ENCODE measurements at regions not wholly inside any gene's neighbourhood (a gene's known extent, or its start where the extent isn't known, plus 50 kb on each side); places are given as distances from the start of the nearest gene placed in this dataset.
"Not testable (repeated sequence)": the region's sequence is repeated elsewhere in the genome, so short reads cannot be mapped to it uniquely, and the experiment has no call there.

GRCh38 chr15:26287381-26287780, 424.3 kb upstream of the ATP10A start:
- no peak for DNase-seq (ENCODE audit: extremely low spot score)
- Histone ChIP-seq H3K27ac (ENCODE audit: low read depth) (no peak overlapping the region), H3K4me3 (ENCODE audit: low read depth, low read length) (no peak overlapping the region), H3K4me1 (ENCODE audit: insufficient read depth) (no peaks in the 10 kb centered on the region), H3K36me3 (ENCODE audit: insufficient read depth) (no peaks in the 10 kb centered on the region)

- DNase-seq (ENCODE audit: extremely low spot score) = no peak
- no peak overlapping the region for H3K4me3 ChIP-seq (ENCODE audit: low read depth, low read length)
- H3K27ac ChIP-seq (ENCODE audit: low read depth) = no peak overlapping the region
- H3K4me1 ChIP-seq (ENCODE audit: insufficient read depth) = no peaks in the 10 kb centered on the region
- H3K36me3 ChIP-seq (ENCODE audit: insufficient read depth) = no peaks in the 10 kb centered on the region
- WGBS = 86% methylated on average over 1 of the region's 1 CpG
These were observed 417.2 kb upstream of the ATP10A start for GRCh38 chr15:26280281-26280680.

DNA sequence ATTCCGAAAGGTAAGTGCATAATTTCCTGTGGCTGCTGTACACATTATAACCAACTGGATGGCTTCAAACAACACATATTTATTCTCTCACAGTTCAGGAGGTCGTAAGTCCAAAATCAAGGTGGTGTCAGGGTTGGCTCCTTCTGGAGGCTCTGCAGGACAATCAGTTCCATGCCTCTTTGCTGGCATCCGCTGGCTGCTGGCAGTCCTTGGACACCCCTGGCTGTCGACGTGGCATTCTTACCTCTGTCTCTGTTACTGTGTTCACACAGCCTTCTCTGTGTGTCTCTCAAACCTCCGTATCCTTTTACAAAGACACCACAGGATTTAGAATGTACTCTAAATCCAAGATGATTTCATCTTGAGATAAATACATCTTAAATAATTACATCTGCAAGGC, 398.8 kb upstream of the ATP10A start:
- Histone ChIP-seq H3K27ac (ENCODE audit: low read depth) (no peak overlapping the region), H3K4me3 (ENCODE audit: low read depth, low read length) (no peak overlapping the region), H3K36me3 (ENCODE audit: insufficient read depth) (no peaks in the 10 kb centered on the region), H3K4me1 (ENCODE audit: insufficient read depth) (no peaks in the 10 kb centered on the region)
- 64% methylated on average over 6 of the region's 6 CpGs for WGBS
- no peak for DNase-seq (ENCODE audit: extremely low spot score)

DNA sequence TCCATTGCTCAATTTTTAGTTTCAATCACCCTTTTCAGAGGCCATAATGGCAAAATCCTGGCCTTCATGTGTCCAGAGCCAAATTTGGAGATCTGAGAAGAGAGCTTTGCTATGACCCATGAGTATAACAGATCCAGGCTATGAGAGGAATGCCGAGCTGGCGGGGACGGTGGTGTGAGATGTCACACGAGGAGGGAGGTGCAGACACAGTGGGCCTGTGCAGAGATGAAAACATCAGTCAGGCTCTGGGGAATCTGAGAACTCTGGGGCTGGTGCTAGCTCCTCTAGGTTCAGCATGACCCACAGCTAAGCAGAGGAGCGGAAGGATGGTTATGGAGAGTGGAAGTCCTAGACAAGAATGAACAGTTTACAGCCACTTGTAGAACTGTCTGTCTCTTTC, 398.3 kb upstream of the ATP10A start:
- Histone ChIP-seq H3K27ac (ENCODE audit: low read depth) (no peak overlapping the region), H3K4me1 (ENCODE audit: insufficient read depth) (no peaks in the 10 kb centered on the region), H3K4me3 (ENCODE audit: low read depth, low read length) (no peak overlapping the region), H3K36me3 (ENCODE audit: insufficient read depth) (no peaks in the 10 kb centered on the region)
- 49% methylated on average over 5 of the region's 5 CpGs for WGBS
- no peak for DNase-seq (ENCODE audit: extremely low spot score)

GRCh38 chr15:26260517-26261133, 397.5 kb upstream of the ATP10A start:
- WGBS = 39% methylated on average over 17 of the region's 17 CpGs
- H3K27ac ChIP-seq (ENCODE audit: low read depth) = no peak overlapping the region
- H3K4me3 ChIP-seq (ENCODE audit: low read depth, low read length) = no peak overlapping the region
- DNase-seq (ENCODE audit: extremely low spot score) = no peak
- no peaks in the 10 kb centered on the region for H3K36me3 ChIP-seq (ENCODE audit: insufficient read depth)
- no peaks in the 10 kb centered on the region for H3K4me1 ChIP-seq (ENCODE audit: insufficient read depth)

DNA sequence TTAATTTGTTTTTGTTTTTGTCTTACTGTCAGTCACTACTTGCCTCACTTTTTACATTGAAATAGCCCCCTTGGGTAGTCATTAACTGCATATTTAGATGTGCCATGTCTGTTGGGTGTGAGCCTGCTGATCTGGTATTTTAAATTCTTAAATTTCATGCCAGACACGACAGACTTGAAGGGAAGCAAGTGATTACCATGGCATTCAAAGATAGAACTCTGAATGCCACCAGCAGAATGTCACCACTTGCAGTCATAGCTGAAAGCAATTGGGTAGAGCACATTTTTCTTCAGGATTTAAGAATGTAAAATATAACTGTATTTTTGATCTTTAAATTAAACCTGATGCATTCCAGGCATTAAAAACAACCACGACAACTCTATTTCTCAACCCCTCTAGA, 396.5 kb upstream of the ATP10A start:
- H3K4me3 ChIP-seq (ENCODE audit: low read depth, low read length) = no peak overlapping the region
- H3K4me1 ChIP-seq (ENCODE audit: insufficient read depth) = no peaks in the 10 kb centered on the region
- H3K36me3 ChIP-seq (ENCODE audit: insufficient read depth) = no peaks in the 10 kb centered on the region
- no peak for DNase-seq (ENCODE audit: extremely low spot score)
- 64% methylated on average over 2 of the region's 2 CpGs for WGBS
- no peak overlapping the region for H3K27ac ChIP-seq (ENCODE audit: low read depth)

DNA sequence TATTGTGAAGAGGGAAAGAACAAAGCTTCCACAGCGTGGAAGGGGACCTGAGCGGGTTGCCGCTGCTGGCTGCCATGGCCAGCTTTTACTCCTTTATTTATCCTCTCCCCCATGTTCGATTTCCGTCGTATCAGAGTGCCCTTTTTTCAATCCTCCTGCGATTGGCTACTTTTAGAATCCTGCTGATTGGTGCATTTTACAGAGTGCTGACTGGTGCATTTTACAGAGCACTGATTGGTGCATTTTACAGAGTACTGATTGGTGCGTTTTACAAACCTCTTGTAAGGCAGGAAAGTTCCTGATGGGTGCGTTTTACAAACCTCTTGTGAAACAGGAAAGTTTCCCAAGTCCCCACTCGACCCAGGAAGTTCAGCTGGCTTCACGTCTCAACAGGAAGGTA, 381.7 kb upstream of the ATP10A start:
- WGBS = 84% methylated on average over 11 of the region's 11 CpGs
- H3K36me3 ChIP-seq (ENCODE audit: insufficient read depth); H3K27ac ChIP-seq (ENCODE audit: low read depth): not testable (repeated sequence)

GRCh38 chr15:26243382-26243781, 380.3 kb upstream of the ATP10A start:
- 82% methylated on average over 1 of the region's 1 CpG for WGBS
- DNase-seq (ENCODE audit: extremely low spot score) = no peak
- H3K36me3 ChIP-seq (ENCODE audit: insufficient read depth) = no peaks in the 10 kb centered on the region
- H3K27ac ChIP-seq (ENCODE audit: low read depth) = no peak overlapping the region
- H3K4me1 ChIP-seq (ENCODE audit: insufficient read depth) = no peaks in the 10 kb centered on the region
- H3K4me3 ChIP-seq (ENCODE audit: low read depth, low read length) = no peak overlapping the region

More for the DNA sequence above, 381.7 kb upstream of the ATP10A start:
- H3K4me1 ChIP-seq (ENCODE audit: insufficient read depth); DNase-seq (ENCODE audit: extremely low spot score); H3K4me3 ChIP-seq (ENCODE audit: low read depth, low read length): not testable (repeated sequence)

GRCh38 chr15:26242565-26243071, 379.5 kb upstream of the ATP10A start:
- Histone ChIP-seq H3K27ac (ENCODE audit: low read depth) (no peak overlapping the region), H3K4me1 (ENCODE audit: insufficient read depth) (no peaks in the 10 kb centered on the region), H3K36me3 (ENCODE audit: insufficient read depth) (no peaks in the 10 kb centered on the region), H3K4me3 (ENCODE audit: low read depth, low read length) (no peak overlapping the region)
- DNase-seq (ENCODE audit: extremely low spot score) = no peak
- 73% methylated on average over 9 of the region's 9 CpGs for WGBS

- H3K27ac ChIP-seq (ENCODE audit: low read depth) = no peak overlapping the region
- H3K36me3 ChIP-seq (ENCODE audit: insufficient read depth) = no peaks in the 10 kb centered on the region
- H3K4me3 ChIP-seq (ENCODE audit: low read depth, low read length) = no peak overlapping the region
- no peaks in the 10 kb centered on the region for H3K4me1 ChIP-seq (ENCODE audit: insufficient read depth)
- DNase-seq (ENCODE audit: extremely low spot score) = no peak
- WGBS = 31% methylated on average over 3 of the region's 3 CpGs
These were observed 372.7 kb upstream of the ATP10A start for GRCh38 chr15:26235864-26236263.

DNA sequence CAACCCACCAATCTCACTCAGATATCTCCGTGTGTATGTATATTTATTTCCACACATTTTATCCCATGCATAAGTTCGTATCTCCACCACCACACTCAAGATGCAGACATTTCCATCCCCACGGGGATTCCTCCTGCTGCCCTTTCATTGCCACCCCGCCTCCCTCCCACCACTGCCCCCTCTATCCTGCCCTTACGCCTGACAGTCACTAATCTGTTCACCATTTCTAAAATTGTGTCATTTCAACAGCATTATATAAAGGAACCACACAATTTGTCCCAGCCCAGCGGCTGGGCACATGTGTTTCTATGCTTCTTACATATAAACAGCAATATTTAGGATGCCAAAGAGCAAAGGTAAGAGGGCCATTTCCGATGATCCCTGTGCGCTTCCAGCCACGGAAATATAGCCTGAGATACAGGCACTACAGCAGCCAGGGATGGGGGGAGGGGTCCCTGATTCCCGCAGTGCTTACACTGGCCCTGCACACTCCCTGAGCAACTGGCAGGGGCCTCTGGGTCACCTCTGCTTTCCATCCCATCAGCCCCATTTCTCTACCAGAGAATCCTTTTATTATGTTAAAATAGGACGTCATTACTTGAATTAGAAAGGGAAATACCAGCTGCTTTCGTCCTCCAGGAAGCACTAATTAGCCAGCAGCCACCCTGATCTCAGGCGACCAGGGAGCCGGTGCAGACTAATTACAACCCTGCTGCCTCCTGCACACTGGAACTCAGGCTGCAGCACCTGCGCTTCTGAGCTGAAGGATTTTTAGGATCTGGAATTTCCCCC, 372.0 kb upstream of the ATP10A start:
- no peaks in the 10 kb centered on the region for H3K36me3 ChIP-seq (ENCODE audit: insufficient read depth)
- no peak overlapping the region for H3K27ac ChIP-seq (ENCODE audit: low read depth)
- WGBS = 29% methylated on average over 15 of the region's 15 CpGs
- no peak overlapping the region for H3K4me3 ChIP-seq (ENCODE audit: low read depth, low read length)
- no peak for DNase-seq (ENCODE audit: extremely low spot score)
- no peaks in the 10 kb centered on the region for H3K4me1 ChIP-seq (ENCODE audit: insufficient read depth)

GRCh38 chr15:26232691-26233090, 369.6 kb upstream of the ATP10A start:
- H3K4me1 ChIP-seq (ENCODE audit: insufficient read depth) = no peaks in the 10 kb centered on the region
- H3K27ac ChIP-seq (ENCODE audit: low read depth) = no peak overlapping the region
- no peak for DNase-seq (ENCODE audit: extremely low spot score)
- no peak overlapping the region for H3K4me3 ChIP-seq (ENCODE audit: low read depth, low read length)
- H3K36me3 ChIP-seq (ENCODE audit: insufficient read depth) = no peaks in the 10 kb centered on the region

- WGBS = 58% methylated on average over 6 of the region's 6 CpGs
- H3K36me3 ChIP-seq (ENCODE audit: insufficient read depth) = no peaks in the 10 kb centered on the region
- no peak overlapping the region for H3K4me3 ChIP-seq (ENCODE audit: low read depth, low read length)
- H3K4me1 ChIP-seq (ENCODE audit: insufficient read depth) = no peaks in the 10 kb centered on the region
- no peak for DNase-seq (ENCODE audit: extremely low spot score)
- H3K27ac ChIP-seq (ENCODE audit: low read depth) = no peak overlapping the region
These were observed 368.0 kb upstream of the ATP10A start for GRCh38 chr15:26231096-26231495.

DNA sequence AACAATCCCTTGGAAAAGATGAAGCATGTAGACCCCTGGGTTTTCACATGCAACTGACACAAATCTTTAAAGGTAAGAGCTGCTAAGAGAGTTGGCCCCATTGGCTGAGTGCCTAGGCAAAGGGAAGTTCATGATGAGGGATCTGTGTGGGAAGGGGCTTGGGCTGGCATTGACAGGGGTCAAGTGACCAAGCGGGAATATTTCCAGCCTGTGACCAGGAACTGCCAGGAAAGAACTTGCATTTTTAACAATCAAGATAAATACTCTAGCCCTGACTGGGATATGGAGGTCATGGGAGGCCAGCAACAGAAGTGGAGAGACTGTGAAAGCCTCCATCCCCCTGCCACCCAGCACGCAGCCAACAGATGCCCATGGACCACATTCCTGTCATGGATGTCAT, 361.1 kb upstream of the ATP10A start:
- WGBS = 88% methylated on average over 2 of the region's 2 CpGs
- Histone ChIP-seq H3K4me3 (ENCODE audit: low read depth, low read length) (no peak overlapping the region), H3K36me3 (ENCODE audit: insufficient read depth) (no peaks in the 10 kb centered on the region), H3K27ac (ENCODE audit: low read depth) (no peak overlapping the region), H3K4me1 (ENCODE audit: insufficient read depth) (no peaks in the 10 kb centered on the region)
- DNase-seq (ENCODE audit: extremely low spot score) = no peak

All from urinary bladder (tissue), 3 donors.